SK-N-SH (cell line): ENCODE measurements at regions not wholly inside any gene's neighbourhood (a gene's known extent, or its start where the extent isn't known, plus 50 kb on each side); places are given as distances from the start of the nearest gene placed in this dataset.

Experiments used
- CTCF ChIA-PET: fragments of 300-600, 350-600 bp; formaldehyde crosslinking; extraction: SDS; loops from one replicate; lab custom pipeline; 2021; lab: Yijun Ruan, JAX
- POLR2A ChIA-PET: fragments of 350-600 bp; sonication (Branson Sonifier 250); formaldehyde crosslinking; extraction: SDS; loops from one replicate; lab custom pipeline; 2020; ENCODE audit warnings: antibody characterized with exemption, inconsistent platforms; lab: Yijun Ruan, JAX
- DNase-seq: peaks from one replicate; pipeline ENCODE4 v3.0.0; 2012
- H2AFZ ChIP-seq: fragments of 200-600 bp; sonication (generic); 2 replicates; pipeline ENCODE4 v1.8.1; 2016; ENCODE audit warnings: antibody characterized with exemption, mild to moderate bottlenecking, low read depth
- H3F3A ChIP-seq: fragments of 200-600 bp; sonication (generic); replicated peaks from 2 replicates; pipeline ENCODE3; 2016; ENCODE audit warnings: antibody characterized with exemption, mild to moderate bottlenecking; ENCODE audit not compliant: insufficient read depth
- H3K27ac ChIP-seq, 2 experiments: fragments of 200-500 bp in 1 of 2; fragments of 200-600 bp in 1 of 2; sonication (Bioruptor generic) in 1 of 2; sonication (generic), shearing (Covaris generic) in 1 of 2; 2 replicates each; pipeline versions ENCODE4 v1.5.1 to v1.6.1; 2014 to 2016; ENCODE audit warnings: low read depth in 2 of 2, inconsistent platforms in 1 of 2, low read length in 1 of 2, mild to moderate bottlenecking in 1 of 2, mixed read lengths in 1 of 2
- H3K27me3 ChIP-seq: fragments of 200-600 bp; sonication (generic), shearing (Covaris generic); 2 replicates; pipeline ENCODE4 v1.6.1; 2016; ENCODE audit warnings: mixed run types; ENCODE audit not compliant: insufficient read depth
- H3K36me3 ChIP-seq, 2 experiments: fragments of 200-500 bp in 1 of 2; fragments of 200-600 bp in 1 of 2; sonication (Bioruptor generic) in 1 of 2; sonication (generic) in 1 of 2; replicated peaks in 1 of 2; 2 replicates each; pipeline versions ENCODE3 to v1.5.1; 2014 to 2016; ENCODE audit warnings: low read length in 1 of 2, mild to moderate bottlenecking in 1 of 2; ENCODE audit not compliant: insufficient read depth in 2 of 2, control insufficient read depth in 1 of 2
- H3K4me1 ChIP-seq, 2 experiments: fragments of 200-500 bp in 1 of 2; fragments of 200-600 bp in 1 of 2; sonication (Bioruptor generic) in 1 of 2; sonication (generic), shearing (Covaris generic) in 1 of 2; 2 replicates each; pipeline versions ENCODE4 v1.5.1 to v1.6.1; 2014 to 2016; ENCODE audit warnings: low read depth in 1 of 2, low read length in 1 of 2, mixed run types in 1 of 2; ENCODE audit not compliant: insufficient read depth in 2 of 2, control insufficient read depth in 1 of 2
- H3K4me2 ChIP-seq: fragments of 200-600 bp; sonication (generic), shearing (Covaris generic); 2 replicates; pipeline ENCODE4 v1.6.1; 2017; ENCODE audit warnings: mixed run types
- H3K4me3 ChIP-seq, 2 experiments: fragments of 200-500 bp in 1 of 2; fragments of 200-600 bp in 1 of 2; sonication (Bioruptor generic) in 1 of 2; sonication (generic), shearing (Covaris generic) in 1 of 2; 2 replicates each; pipeline versions ENCODE4 v1.5.1 to v1.8.1; 2014 to 2016; ENCODE audit warnings: low read depth in 2 of 2, inconsistent platforms in 1 of 2, low read length in 1 of 2, mild to moderate bottlenecking in 1 of 2, mixed read lengths in 1 of 2, moderate library complexity in 1 of 2
- H3K79me2 ChIP-seq: fragments of 200-600 bp; sonication (generic); 2 replicates; pipeline ENCODE4 v1.8.1; 2017; ENCODE audit warnings: mild to moderate bottlenecking; ENCODE audit not compliant: insufficient read depth
- H3K9ac ChIP-seq: fragments of 200-600 bp; sonication (generic); 2 replicates; pipeline ENCODE4 v1.6.1; 2017; ENCODE audit warnings: mixed run types
- H3K9me2 ChIP-seq: fragments of 200-600 bp; sonication (generic); 2 replicates; pipeline ENCODE4 v1.6.1; 2017; ENCODE audit warnings: mixed run types
- H3K9me3 ChIP-seq: fragments of 200-600 bp; sonication (generic); 2 replicates; pipeline ENCODE4 v1.6.1; 2017; ENCODE audit warnings: mixed run types, mild to moderate bottlenecking, moderate library complexity
- H4K20me1 ChIP-seq: fragments of 200-600 bp; sonication (generic); 2 replicates; pipeline ENCODE4 v1.6.1; 2017; ENCODE audit warnings: mild to moderate bottlenecking, mixed run types; ENCODE audit not compliant: insufficient read depth
- CHD2 ChIP-seq: fragments of 150-350 bp; IDR thresholded peaks from 2 replicates; pipeline ENCODE4 v1.6.1; 2018; ENCODE audit warnings: low read length; ENCODE audit not compliant: partially characterized antibody
- CTCF ChIP-seq: fragments of 200-600 bp; sonication (generic); IDR thresholded peaks from 2 replicates; pipeline ENCODE4 v1.6.1; 2017; ENCODE audit warnings: antibody characterized with exemption, mild to moderate bottlenecking, moderate library complexity
- ELF1 ChIP-seq: IDR thresholded peaks from 2 replicates; pipeline ENCODE4 v1.4.0; 2012
- EP300 ChIP-seq, 2 experiments: IDR thresholded peaks; 2 replicates each; pipeline versions ENCODE4 v1.4.0 to v1.6.1; 2012; ENCODE audit warnings: borderline replicate concordance in 1 of 2, low read depth in 1 of 2, low read length in 1 of 2
- EZH2phosphoT487 ChIP-seq: fragments of 200-600 bp; sonication (generic); IDR thresholded peaks from 2 replicates; pipeline ENCODE4 v1.6.1; 2017; ENCODE audit warnings: low read depth, mixed run types, mild to moderate bottlenecking, antibody characterized with exemption, moderate library complexity, borderline replicate concordance
- FOXJ3 ChIP-seq: sonication (generic); formaldehyde crosslinking; IDR thresholded peaks from 2 replicates; pipeline ENCODE4 v1.5.1; 2020; ENCODE audit warnings: mild to moderate bottlenecking, missing genetic modification reagents
- GATA2 ChIP-seq: sonication (generic); formaldehyde crosslinking; IDR thresholded peaks from 2 replicates; pipeline ENCODE4 v1.5.0; 2020; ENCODE audit warnings: mild to moderate bottlenecking, missing genetic modification reagents
- JUND ChIP-seq: IDR thresholded peaks from 2 replicates; pipeline ENCODE4 v1.4.0; 2012
- NFIC ChIP-seq: IDR thresholded peaks from 2 replicates; pipeline ENCODE4 v1.4.0; 2012; ENCODE audit warnings: borderline replicate concordance
- RAD21 ChIP-seq: IDR thresholded peaks from 2 replicates; pipeline ENCODE4 v1.6.1; 2012; ENCODE audit warnings: mild to moderate bottlenecking, low read length
- RCOR1 ChIP-seq: fragments of 150-350 bp; IDR thresholded peaks from 2 replicates; pipeline ENCODE4 v1.6.1; 2017; ENCODE audit warnings: antibody characterized with exemption, low read length
- REST ChIP-seq: IDR thresholded peaks from 2 replicates; pipeline ENCODE4 v1.6.1; 2012; ENCODE audit warnings: mild to moderate bottlenecking, low read depth, low read length, moderate library complexity
- RFX5 ChIP-seq: IDR thresholded peaks from 2 replicates; pipeline ENCODE4 v1.6.1; 2012; ENCODE audit warnings: mild to moderate bottlenecking, improper control_type of control experiment, low read length
- RXRA ChIP-seq: IDR thresholded peaks from 2 replicates; pipeline ENCODE4 v1.4.0; 2012; ENCODE audit warnings: low read depth, mild to moderate bottlenecking, borderline replicate concordance
- TCF12 ChIP-seq: IDR thresholded peaks from 2 replicates; pipeline ENCODE4 v1.4.0; 2012
- USF1 ChIP-seq: IDR thresholded peaks from 2 replicates; pipeline ENCODE4 v1.4.0; 2012; ENCODE audit warnings: low read depth, borderline replicate concordance
- WGBS: methylation state at CpG from one replicate; pipeline ENCODE4 v1.1.6; 2017; ENCODE audit warnings: low lambda C conversion rate; 5-methylcytosine and 5-hydroxymethylcytosine counted together
- TF ChIP-seq, protein P1 (sequence below): IDR thresholded peaks from 2 replicates; pipeline ENCODE4 v1.4.0; 2012; ENCODE audit warnings: low read depth, borderline replicate concordance
- TF ChIP-seq, protein P2 (sequence below): IDR thresholded peaks from 2 replicates; pipeline ENCODE4; 2012

DNA sequence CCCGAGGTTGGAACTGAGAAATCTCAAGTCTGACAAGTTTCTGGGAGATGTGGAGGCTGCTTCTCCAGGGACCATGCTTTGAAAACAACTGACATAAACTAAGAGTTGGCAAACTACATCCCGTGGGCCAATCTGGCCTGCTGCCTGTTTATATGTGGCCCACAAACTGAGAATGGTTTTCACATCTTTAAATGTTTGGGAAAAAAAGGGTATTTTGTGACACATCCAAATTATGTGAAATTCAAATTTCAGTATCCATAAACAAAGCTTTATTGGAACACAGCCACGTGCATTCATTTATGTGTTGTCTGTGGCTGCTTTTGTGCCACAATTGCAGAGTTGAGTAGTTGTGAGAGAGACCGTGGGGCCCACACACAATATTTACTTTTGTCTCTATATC, 163.8 kb upstream of the PIRT start:
- no peaks in the 10 kb centered on the region for H3K9me2 ChIP-seq
- no peak overlapping the region for H3K27ac ChIP-seq
- H4K20me1 ChIP-seq = no peaks in the 10 kb centered on the region
- H3K4me3 ChIP-seq = no peak overlapping the region
- H3K9ac ChIP-seq = no peak overlapping the region
- DNase-seq = no peak
- no peaks in the 10 kb centered on the region for H3K4me1 ChIP-seq
- no peaks in the 10 kb centered on the region for H3K36me3 ChIP-seq
- H3K79me2 ChIP-seq = no peaks in the 10 kb centered on the region
- H3K27me3 ChIP-seq = no peaks in the 10 kb centered on the region
- H2AFZ ChIP-seq = no peak overlapping the region
- no peak overlapping the region for H3K4me2 ChIP-seq
- POLR2A ChIA-PET = no interaction called here
- H3K9me3 ChIP-seq = no peaks in the 10 kb centered on the region
- WGBS = 0% methylated on average over 4 of the region's 4 CpGs
- no peaks in the 10 kb centered on the region for H3F3A ChIP-seq
- TF ChIP-seq USF1 (no peak), EP300 (IDR thresholded peaks at IDR 0.05; ENCODE audit: borderline replicate concordance in 1 of 2, low read depth in 1 of 2, low read length in 1 of 2) (no peak), CHD2 (no peak), CTCF (no peak), EZH2phosphoT487 (no peak), GATA2 (CRISPR knock-in tag) (no peak), RCOR1 (no peak), REST (no peak), RAD21 (no peak), FOXJ3 (CRISPR knock-in tag) (no peak), JUND (no peak), RFX5 (no peak), ELF1 (no peak), NFIC (no peak), TCF12 (no peak), RXRA (no peak)
- TF ChIP-seq, protein P1, sequence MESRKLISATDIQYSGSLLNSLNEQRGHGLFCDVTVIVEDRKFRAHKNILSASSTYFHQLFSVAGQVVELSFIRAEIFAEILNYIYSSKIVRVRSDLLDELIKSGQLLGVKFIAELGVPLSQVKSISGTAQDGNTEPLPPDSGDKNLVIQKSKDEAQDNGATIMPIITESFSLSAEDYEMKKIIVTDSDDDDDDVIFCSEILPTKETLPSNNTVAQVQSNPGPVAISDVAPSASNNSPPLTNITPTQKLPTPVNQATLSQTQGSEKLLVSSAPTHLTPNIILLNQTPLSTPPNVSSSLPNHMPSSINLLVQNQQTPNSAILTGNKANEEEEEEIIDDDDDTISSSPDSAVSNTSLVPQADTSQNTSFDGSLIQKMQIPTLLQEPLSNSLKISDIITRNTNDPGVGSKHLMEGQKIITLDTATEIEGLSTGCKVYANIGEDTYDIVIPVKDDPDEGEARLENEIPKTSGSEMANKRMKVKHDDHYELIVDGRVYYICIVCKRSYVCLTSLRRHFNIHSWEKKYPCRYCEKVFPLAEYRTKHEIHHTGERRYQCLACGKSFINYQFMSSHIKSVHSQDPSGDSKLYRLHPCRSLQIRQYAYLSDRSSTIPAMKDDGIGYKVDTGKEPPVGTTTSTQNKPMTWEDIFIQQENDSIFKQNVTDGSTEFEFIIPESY = no peak
- TF ChIP-seq, protein P2, sequence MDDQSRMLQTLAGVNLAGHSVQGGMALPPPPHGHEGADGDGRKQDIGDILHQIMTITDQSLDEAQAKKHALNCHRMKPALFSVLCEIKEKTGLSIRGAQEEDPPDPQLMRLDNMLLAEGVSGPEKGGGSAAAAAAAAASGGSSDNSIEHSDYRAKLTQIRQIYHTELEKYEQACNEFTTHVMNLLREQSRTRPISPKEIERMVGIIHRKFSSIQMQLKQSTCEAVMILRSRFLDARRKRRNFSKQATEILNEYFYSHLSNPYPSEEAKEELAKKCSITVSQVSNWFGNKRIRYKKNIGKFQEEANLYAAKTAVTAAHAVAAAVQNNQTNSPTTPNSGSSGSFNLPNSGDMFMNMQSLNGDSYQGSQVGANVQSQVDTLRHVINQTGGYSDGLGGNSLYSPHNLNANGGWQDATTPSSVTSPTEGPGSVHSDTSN = no peak
- TF ChIP-seq, all 33 proteins: peak for 0
- CTCF ChIA-PET = interaction anchor here (1.1 kb wide), 1 partner anchor 126 kb away, joined by 6 read pairs; no protein-coding TSS in a partner anchor
